OCI-LY1 (cell line): ENCODE measurements at regions not wholly inside any gene's neighbourhood (a gene's known extent, or its start where the extent isn't known, plus 50 kb on each side); places are given as distances from the start of the nearest gene placed in this dataset.

ENCODE experiments used
- H2AFZ ChIP-seq: fragments of 200-600 bp; sonication (generic), shearing (Covaris generic); 2 replicates; pipeline ENCODE4 v1.6.0; 2014; ENCODE audit warnings: antibody characterized with exemption, mild to moderate bottlenecking, low read length
- H3F3A ChIP-seq: fragments of 200-600 bp; sonication (generic), shearing (Covaris generic); 2 replicates; pipeline ENCODE4 v1.6.0; 2014; ENCODE audit warnings: mild to moderate bottlenecking, antibody characterized with exemption, low read length, moderate library complexity; ENCODE audit not compliant: insufficient read depth
- H3K27ac ChIP-seq: fragments of 200-600 bp; sonication (generic); 2 replicates; pipeline ENCODE4 v1.5.1; 2014; ENCODE audit warnings: low read length, mixed run types, mild to moderate bottlenecking, low read depth; ENCODE audit not compliant: poor library complexity, severe bottlenecking
- H3K27me3 ChIP-seq: fragments of 200-600 bp; sonication (generic); 2 replicates; pipeline ENCODE4 v1.6.0; 2014; ENCODE audit warnings: antibody characterized with exemption, mild to moderate bottlenecking, low read length, moderate library complexity; ENCODE audit not compliant: insufficient read depth
- H3K36me3 ChIP-seq: fragments of 200-600 bp; sonication (generic); 2 replicates; pipeline ENCODE4 v1.6.1; 2014; ENCODE audit warnings: mild to moderate bottlenecking, antibody characterized with exemption, low read length, moderate library complexity, mixed read lengths; ENCODE audit not compliant: insufficient read depth
- H3K4me1 ChIP-seq: fragments of 200-600 bp; sonication (generic); 2 replicates; pipeline ENCODE4 v1.5.1; 2014; ENCODE audit warnings: mild to moderate bottlenecking, low read length, moderate library complexity; ENCODE audit not compliant: insufficient read depth, severe bottlenecking
- H3K4me2 ChIP-seq: fragments of 200-600 bp; sonication (generic), shearing (Covaris generic); 2 replicates; pipeline ENCODE4 v1.6.1; 2014; ENCODE audit warnings: low read length
- H3K4me3 ChIP-seq: fragments of 200-600 bp; sonication (generic); 2 replicates; pipeline ENCODE4 v1.5.1; 2014; ENCODE audit warnings: low read length, low read depth, mild to moderate bottlenecking, mixed read lengths; ENCODE audit not compliant: poor library complexity, severe bottlenecking
- H3K79me2 ChIP-seq: fragments of 200-600 bp; shearing (Covaris generic); 2 replicates; pipeline ENCODE4 v1.6.1; 2016; ENCODE audit warnings: mixed run types, low read length, mixed read lengths; ENCODE audit not compliant: insufficient read depth
- H3K9ac ChIP-seq: fragments of 200-600 bp; sonication (generic), shearing (Covaris generic); 2 replicates; pipeline ENCODE4 v1.6.1; 2014; ENCODE audit warnings: mild to moderate bottlenecking, low read length, mixed read lengths
- H3K9me2 ChIP-seq: fragments of 200-600 bp; sonication (generic), shearing (Covaris generic); 2 replicates; pipeline ENCODE4 v1.6.1; 2014; ENCODE audit warnings: low read depth, mild to moderate bottlenecking, low read length, mixed read lengths
- H3K9me3 ChIP-seq: fragments of 200-600 bp; shearing (Covaris generic); 2 replicates; pipeline ENCODE4 v1.6.1; 2014; ENCODE audit warnings: low read length, mixed read lengths
- H4K20me1 ChIP-seq: fragments of 200-600 bp; sonication (generic), shearing (Covaris generic); 2 replicates; pipeline ENCODE4 v1.6.0; 2016; ENCODE audit warnings: mild to moderate bottlenecking, low read length; ENCODE audit not compliant: insufficient read depth
- EZH2 ChIP-seq: fragments of 200-600 bp; sonication (generic), shearing (Covaris generic); IDR thresholded peaks from 2 replicates; pipeline ENCODE4 v1.8.0; 2017; ENCODE audit warnings: borderline replicate concordance, mixed run types, mild to moderate bottlenecking, antibody characterized with exemption, low read length, moderate library complexity, mixed read lengths
- TF ChIP-seq, protein P1 (sequence below): fragments of 200-600 bp; sonication (generic), shearing (Covaris generic); IDR thresholded peaks from 2 replicates; pipeline ENCODE4 v1.5.1; 2017; ENCODE audit warnings: mild to moderate bottlenecking, antibody characterized with exemption, low read length, moderate library complexity, mixed read lengths

DNA sequence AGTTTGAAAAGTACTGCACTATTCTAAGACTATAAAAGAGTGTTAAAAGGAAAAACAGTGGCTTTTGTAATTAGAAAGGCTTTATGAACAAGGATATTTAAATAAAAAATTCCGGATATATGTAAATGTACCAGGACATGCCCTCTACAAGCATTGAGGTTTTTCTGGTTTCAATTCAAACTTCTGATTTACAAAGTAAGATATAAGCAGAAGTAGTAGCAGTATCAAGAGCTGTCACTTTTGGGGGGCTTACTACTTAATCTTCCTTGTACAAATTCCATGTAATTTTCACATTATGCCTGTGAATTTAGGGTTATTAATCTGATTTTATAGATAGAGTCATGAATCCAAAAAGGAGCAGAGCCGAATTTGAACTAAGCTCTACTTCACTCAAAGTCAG, 170.3 kb upstream of the ATP2B1 start:
- H3K27me3 ChIP-seq = no peaks in the 10 kb centered on the region
- peak overlapping the region; percentile 93 for H3K27ac ChIP-seq
- peak overlapping the region; percentile 47 for H3K9ac ChIP-seq

GRCh38 chr12:89878327-89878726, 169.7 kb upstream of the ATP2B1 start:
- Histone ChIP-seq H3K9ac (peak overlapping the region; percentile 47), H3K4me2 (peak overlapping the region; percentile 45), H3K9me2 (no peaks in the 10 kb centered on the region), H3K4me1 (peaks cover 99% of the 10 kb centered on the region), H3K4me3 (peak overlapping the region; percentile 19), H4K20me1 (no peaks in the 10 kb centered on the region), H3F3A (0 out of 2 replicates have a peak, but pooled peaks cover 4% of the 10 kb centered on the region), H3K36me3 (no peaks in the 10 kb centered on the region), H3K27ac (peak overlapping the region; percentile 93), H2AFZ (peak overlapping the region; percentile 7; the same call in 1 of the 2 replicates), H3K9me3 (no peaks in the 10 kb centered on the region), H3K79me2 (no peaks in the 10 kb centered on the region), H3K27me3 (no peaks in the 10 kb centered on the region)
- TF ChIP-seq, protein P1, sequence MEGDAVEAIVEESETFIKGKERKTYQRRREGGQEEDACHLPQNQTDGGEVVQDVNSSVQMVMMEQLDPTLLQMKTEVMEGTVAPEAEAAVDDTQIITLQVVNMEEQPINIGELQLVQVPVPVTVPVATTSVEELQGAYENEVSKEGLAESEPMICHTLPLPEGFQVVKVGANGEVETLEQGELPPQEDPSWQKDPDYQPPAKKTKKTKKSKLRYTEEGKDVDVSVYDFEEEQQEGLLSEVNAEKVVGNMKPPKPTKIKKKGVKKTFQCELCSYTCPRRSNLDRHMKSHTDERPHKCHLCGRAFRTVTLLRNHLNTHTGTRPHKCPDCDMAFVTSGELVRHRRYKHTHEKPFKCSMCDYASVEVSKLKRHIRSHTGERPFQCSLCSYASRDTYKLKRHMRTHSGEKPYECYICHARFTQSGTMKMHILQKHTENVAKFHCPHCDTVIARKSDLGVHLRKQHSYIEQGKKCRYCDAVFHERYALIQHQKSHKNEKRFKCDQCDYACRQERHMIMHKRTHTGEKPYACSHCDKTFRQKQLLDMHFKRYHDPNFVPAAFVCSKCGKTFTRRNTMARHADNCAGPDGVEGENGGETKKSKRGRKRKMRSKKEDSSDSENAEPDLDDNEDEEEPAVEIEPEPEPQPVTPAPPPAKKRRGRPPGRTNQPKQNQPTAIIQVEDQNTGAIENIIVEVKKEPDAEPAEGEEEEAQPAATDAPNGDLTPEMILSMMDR = no peak
- no peak for TF ChIP-seq EZH2

More for the DNA sequence above, 170.3 kb upstream of the ATP2B1 start:
- peak overlapping the region; percentile 19 for H3K4me3 ChIP-seq
- no peaks in the 10 kb centered on the region for H4K20me1 ChIP-seq
- peak overlapping the region; percentile 45 for H3K4me2 ChIP-seq
- H3F3A ChIP-seq = 0 out of 2 replicates have a peak, but pooled peaks cover 4% of the 10 kb centered on the region
- H2AFZ ChIP-seq = peak overlapping the region; percentile 7
- no peaks in the 10 kb centered on the region for H3K9me2 ChIP-seq
- TF ChIP-seq, protein P1 = no peak
- no peak for TF ChIP-seq EZH2
- no peaks in the 10 kb centered on the region for H3K79me2 ChIP-seq
- H3K36me3 ChIP-seq = no peaks in the 10 kb centered on the region
- no peaks in the 10 kb centered on the region for H3K9me3 ChIP-seq
- H3K4me1 ChIP-seq = peaks cover 95% of the 10 kb centered on the region

GRCh38 chr12:89877671-89878070, 169.0 kb upstream of the ATP2B1 start:
- peak overlapping the region; percentile 72; the same call in 1 of the 2 replicates for H2AFZ ChIP-seq
- no peaks in the 10 kb centered on the region for H3K9me3 ChIP-seq
- no peak for TF ChIP-seq EZH2
- TF ChIP-seq, protein P1 = no peak
- no peaks in the 10 kb centered on the region for H4K20me1 ChIP-seq
- no peaks in the 10 kb centered on the region for H3K27me3 ChIP-seq
- no peak overlapping the region for H3K4me3 ChIP-seq
- peak overlapping the region; percentile 47; the same call in 1 of the 2 replicates for H3K9ac ChIP-seq
- 0 out of 2 replicates have a peak, but pooled peaks cover 4% of the 10 kb centered on the region for H3F3A ChIP-seq
- H3K27ac ChIP-seq = peak overlapping the region; percentile 93
- no peaks in the 10 kb centered on the region for H3K9me2 ChIP-seq
- no peaks in the 10 kb centered on the region for H3K36me3 ChIP-seq
- no peaks in the 10 kb centered on the region for H3K79me2 ChIP-seq
- peaks cover 98% of the 10 kb centered on the region for H3K4me1 ChIP-seq
- no peak overlapping the region for H3K4me2 ChIP-seq
